GM19463 (cell line): ENCODE measurements at regions not wholly inside any gene's neighbourhood (a gene's known extent, or its start where the extent isn't known, plus 50 kb on each side); places are given as distances from the start of the nearest gene placed in this dataset.
"Not testable (repeated sequence)": the region's sequence is repeated elsewhere in the genome, so short reads cannot be mapped to it uniquely, and the experiment has no call there.

Source experiments
- ATAC-seq: cut with Tn5 transposase; IDR thresholded peaks from one replicate; pipeline ENCODE4 v1.9.1; 2021; ENCODE audit warnings: mild to moderate bottlenecking, moderate library complexity; ENCODE audit not compliant: unreplicated experiment

DNA sequence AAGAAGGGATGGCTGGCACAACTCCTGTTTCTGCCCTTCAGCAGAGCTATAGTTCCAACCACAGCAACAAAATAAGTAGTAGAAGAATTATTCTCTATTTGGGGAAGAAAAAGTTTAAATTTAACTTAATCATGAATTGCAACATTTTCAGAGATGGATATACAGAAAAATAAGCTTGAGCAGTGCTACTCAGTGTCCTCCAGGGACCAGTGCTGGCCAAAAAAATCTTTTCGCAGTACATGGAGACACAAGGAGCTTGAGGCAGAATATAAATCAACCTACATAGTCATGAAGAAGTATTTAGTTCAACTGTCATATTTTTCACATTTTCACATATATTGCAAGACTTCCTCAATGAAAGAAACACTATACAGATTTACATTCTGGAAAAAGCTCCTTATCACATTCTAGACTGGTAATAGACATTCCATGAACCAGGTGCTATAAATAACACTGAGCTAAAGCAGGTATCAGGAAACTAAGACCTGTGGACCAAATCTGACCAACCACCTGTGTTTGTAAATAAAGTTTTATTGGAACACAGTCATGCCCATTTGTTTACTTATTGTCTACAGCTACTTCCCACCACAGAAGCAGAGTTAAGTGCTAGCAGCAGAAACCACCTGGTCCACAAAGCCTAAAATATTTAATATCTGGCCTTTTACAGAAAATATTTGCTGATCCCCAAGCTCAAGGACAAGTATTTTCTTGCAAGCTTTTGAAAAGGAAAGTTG is 101.9 kb downstream of the RGS21 start:
- no peak for ATAC-seq

- ATAC-seq, result no peak
Measured at GRCh38 chr1:192430644-192431043, 113.9 kb downstream of the RGS21 start.

DNA sequence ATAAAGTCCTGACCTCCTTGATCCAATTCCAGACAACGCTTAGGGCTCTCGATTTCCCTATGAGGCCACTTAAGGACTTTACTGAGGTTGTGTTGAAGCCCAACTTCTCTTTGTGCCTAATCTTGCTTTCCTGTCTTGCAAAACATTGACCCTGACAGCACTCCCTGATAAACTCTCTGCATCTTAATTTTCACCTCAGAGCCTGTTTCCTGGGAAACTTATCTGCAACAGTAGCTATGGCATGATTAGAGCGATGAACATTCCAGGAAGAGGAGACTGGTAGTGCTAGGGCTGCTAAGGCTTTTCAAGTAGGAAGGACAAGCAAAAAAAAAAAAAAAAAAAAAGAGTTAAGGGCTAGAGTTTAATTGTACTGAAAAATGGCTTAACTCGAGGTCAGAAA is 118.9 kb downstream of the RGS21 start:
- ATAC-seq, result no peak

- ATAC-seq, result no peak
Measured at GRCh38 chr1:192436441-192437078, 119.8 kb downstream of the RGS21 start.

DNA sequence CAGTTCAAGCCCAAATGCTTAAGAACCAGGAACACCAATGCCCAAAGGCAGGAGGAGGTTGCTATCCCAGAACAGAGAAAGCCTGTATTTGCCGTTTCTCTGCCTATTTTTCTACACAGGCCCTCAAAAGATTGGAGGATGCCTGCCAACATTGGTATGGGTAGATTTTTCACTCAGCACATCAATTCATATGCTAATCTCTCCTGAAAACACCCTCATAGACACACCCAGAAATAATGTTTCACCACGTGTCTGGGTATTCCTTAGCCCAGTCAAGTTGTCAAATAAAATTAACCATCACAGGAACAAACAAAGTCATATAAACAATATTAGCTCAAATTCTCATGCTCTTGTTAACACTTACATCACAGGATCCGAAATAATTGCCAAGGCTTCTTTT is 121.9 kb downstream of the RGS21 start:
- no peak for ATAC-seq

DNA sequence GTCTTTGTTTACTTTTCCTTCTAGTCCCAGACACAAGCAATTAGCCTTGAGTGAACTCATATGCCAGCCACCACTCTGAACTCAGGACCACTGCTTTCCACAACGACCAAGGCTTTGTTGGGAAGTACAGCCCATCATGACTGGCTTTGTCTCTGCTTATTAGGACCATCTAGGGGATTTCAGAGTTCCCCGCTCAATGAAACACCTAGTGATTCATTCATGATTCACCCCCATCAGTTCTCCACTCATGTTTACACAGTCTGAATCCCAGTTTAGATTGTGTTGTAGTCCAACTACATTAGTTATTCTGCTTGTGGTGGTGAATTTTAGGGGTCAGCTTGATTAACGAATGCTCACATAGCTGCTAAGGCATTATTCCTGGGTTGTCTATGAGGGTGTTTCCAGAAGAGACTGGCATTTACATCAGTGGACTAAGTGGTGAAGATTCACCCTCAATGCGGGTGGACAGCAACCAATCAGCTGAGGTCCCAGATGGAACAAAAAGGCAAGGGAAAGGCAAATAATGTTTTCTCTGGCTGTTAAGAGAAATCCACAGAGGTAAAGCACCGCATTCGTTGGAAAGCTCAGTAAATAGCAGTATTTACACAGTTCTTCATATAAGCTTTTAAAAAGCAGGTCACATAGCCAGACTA is 122.7 kb downstream of the RGS21 start:
- ATAC-seq, result no peak

DNA sequence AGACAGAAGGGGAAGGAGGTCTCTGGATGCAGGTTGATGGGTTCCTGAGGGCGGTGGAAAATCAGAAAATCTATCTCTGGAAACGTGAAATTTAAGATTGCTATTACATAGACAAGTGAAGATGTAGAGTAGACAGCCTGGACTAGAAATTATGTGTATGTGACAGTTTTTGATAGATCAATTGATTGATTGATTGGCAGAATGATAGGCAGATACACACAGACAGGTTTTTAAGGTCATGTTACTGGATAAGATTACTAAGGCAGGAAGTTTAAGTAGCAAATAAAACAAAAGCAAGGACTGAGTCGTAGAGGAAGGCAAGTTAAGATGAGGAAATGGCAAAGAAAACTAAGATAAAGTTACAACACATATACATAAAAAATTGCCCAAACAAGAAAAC is 124.7 kb downstream of the RGS21 start:
- no peak for ATAC-seq

DNA sequence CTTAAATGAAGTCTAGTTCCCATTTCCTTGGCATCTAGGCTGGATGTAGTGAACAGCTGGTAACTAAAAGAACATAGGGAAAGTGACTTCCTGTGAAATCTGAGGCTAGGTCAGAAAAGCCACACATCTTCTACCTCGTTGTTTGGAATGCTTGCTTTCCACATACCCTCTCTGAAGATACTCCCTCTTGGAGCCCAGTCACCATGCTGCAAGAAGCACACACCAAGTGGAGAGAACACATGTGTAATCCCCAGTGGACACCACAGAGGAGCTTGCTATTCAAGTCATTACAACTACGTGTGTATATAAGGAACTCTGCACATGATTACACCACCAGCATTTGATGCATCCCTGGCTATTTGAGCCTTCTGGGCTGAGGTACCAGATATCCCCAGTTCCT is 125.9 kb downstream of the RGS21 start:
- ATAC-seq, result no peak

GRCh38 chr1:192443616-192444015 is 126.8 kb downstream of the RGS21 start:
- ATAC-seq, result no peak

DNA sequence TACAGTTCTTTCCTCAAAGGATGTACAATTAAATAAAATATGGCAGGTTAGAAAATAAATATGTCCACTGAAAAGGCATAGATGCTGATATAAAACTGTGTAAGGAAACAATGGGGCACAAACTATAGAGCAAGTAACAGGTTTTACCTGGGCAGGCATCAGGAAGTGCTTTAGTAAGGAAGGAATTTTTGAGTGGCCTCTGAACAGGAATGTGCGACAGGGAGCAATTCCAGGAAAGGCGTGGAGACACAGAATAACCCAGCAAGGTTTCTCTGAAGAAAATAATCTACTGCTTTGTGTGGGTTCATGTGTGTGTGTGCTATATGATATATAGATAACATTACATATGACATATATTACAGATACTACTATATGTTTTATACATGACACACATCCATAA is 128.4 kb downstream of the RGS21 start:
- ATAC-seq, result no peak

- ATAC-seq, result peak; percentile 62
Measured at GRCh38 chr1:192445839-192446489, 129.2 kb downstream of the RGS21 start.

DNA sequence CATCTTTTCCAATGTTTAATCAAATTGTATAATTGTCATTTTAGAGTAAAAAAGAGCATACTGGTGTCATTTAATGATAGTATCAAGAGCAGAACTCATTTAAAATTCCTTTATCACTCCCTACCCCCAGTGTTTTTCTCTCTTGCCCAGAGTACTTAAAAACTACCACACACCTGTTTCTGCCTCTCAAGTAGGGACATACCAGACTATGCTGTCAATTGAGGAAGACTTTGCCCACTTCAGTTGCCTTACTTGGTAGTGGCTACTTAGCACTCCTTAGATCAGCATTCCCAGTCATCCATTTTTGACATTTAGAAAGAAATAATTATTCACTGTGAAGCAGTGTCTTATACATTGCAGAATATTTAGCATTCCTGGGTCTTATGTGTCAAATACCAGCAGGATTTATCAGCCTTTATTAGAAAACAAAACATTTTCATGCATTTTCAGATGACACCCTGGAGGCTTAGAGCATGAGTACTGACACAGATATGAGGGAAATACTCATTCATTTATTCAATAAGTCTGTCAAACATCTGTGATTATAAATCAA is 127.5 kb upstream of the RGS1 start:
- no peak for ATAC-seq

DNA sequence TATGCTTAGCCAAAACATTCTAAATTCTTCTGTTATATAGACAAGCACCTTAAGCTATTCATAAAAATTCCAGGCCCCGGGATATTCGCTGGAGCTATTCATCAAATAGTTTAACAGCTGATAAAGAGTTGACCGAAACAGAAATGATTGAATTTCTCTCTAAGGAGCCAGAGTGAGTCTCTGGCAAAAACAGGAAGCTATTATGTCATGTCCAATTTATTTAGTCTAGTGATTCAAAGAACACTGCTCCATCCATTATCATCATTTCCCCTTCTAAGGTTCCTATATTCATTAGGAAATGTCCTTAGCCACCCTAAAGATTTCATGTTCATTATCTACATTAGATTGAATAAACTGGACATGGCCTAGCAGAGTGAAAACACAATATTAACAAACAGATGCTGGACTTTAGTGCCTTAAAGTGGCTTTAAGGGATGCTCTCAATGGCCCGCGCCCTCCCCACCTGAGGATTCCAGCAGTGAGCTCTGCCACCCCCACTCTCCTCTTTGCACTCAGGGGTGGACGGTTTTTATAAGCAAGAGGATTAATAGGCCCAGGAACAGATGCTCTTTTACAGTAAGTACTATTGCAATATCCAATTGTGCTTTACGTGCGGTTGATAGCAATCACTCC is 122.1 kb upstream of the RGS1 start:
- ATAC-seq, result no peak

DNA sequence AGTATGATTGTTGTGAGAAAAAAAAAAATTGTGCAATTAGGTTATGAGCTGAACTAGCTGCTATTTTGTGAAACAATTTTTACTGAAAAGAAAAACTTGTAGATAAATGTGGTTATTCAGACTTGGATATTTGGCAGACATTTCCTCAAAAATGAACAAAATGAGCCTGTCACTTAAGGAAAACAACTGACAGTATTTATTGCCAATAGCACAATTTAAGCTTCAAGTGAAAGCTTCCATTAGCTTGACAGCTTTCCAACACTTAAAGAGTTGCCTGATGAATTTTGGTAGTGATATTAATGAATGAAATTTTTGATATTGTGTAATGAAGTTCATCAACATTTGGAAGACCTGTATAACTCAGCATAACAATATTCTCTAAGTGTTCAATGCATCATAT is 116.1 kb upstream of the RGS1 start:
- ATAC-seq, result no peak

DNA sequence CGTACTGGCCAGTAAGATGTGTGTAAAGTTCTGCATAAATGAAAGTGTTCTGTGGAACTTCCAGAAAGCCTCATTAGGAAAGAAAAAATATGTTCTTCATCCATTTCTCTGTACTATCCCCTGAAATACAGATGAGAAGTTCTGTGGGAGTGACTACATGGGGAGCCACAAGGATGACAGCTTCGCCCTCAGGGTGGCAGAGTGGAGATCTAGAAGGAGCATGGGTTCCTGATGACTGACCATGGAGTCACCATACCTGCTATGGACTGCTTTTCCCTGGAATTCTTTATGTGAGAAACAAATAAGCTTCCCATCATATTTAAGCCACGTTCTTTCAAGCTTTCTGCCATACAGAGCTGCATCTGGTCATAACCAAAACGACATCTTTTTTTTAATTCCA is 113.9 kb upstream of the RGS1 start:
- ATAC-seq, result no peak

GRCh38 chr1:192462616-192463015 is 113.0 kb upstream of the RGS1 start:
- ATAC-seq, result no peak

DNA sequence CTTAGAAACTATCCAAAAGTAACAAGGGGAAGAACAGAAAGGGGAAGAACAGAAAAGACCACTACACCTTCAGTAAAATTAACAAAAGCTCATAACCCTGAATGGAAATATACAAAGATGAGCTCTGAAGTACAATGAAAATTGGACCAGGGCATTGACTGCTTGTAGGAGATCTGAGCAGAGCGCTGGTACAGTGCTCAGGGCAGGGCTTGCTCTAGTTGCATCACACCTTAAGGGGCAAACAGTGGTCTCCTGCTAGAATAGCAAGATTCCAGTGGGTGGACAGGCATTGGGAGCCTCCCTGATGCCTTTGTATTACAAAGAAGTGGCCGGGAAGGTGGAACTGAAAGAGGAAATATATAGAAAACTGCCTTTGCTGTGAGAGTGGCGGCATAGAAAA is 111.9 kb upstream of the RGS1 start:
- no peak for ATAC-seq

GRCh38 chr1:192465221-192465620 is 110.4 kb upstream of the RGS1 start:
- ATAC-seq, result not testable (repeated sequence)

DNA sequence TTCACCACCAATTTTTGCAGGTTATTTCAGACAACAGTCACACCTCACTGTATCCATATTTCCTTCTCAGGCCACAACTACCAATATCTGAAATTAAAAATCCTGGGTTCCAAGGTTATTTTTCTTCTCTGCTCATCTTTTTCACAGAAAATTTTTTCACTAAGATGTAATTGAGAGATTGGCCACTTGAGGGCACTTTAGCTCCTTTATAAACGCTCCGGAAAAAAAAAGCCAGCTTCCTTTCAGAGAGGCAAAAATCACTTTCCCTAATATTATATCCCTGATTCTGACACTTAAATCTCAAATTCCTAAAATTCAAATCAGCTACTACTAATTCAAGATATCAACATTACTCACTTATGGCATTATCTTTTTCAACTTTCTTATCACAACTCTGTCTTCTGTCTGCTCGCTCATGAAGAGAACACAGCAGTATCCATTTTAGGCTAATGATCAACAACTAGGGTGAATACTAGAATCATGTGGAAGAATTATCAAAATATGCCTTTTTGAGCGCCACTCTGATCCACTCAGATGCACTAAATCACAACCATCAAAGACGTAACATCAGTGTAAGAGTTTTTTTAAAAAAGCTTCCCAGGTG is 101.4 kb upstream of the RGS1 start:
- ATAC-seq, result no peak

DNA sequence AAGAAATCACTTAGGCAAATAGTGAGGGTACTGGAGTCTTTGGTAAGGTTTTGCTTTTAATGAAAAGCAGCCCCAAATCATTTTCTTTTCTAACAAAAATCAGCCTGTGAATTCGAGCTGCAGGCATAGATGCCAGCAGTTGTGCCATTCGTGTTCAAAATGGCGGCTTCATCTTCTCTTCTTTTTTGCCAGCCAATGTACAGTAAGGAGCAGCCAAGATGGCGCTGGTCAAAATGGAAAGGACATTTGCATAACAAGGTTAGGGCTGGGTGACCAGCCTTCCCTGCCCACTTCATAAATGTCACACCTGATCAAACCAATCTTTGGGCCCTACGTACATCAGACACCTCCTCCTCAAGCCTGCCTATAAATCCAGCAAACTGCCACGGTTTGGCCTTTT is 100.2 kb upstream of the RGS1 start:
- ATAC-seq, result no peak

DNA sequence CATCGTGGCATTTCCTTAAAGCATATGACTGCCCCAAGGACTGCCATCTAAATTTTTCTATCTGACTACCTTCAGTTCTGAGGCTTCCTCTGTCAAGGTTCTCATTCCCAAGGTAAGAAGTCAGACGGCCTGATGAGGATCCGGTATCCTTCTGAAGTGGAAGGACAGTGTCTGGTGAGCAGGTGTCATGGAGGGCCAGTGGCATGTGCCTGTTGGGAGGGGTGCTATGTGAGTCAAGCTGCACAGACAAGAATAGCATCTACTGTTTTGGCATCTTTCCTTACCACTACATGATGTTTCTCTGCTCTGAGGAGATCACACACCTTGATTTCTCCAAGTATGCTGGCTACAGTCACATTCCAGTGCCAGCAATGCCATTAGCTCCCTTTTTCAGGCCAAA is 99.6 kb upstream of the RGS1 start:
- ATAC-seq, result no peak
